ENCODE measurements at regions not wholly inside any gene's neighbourhood (a gene's known extent, or its start where the extent isn't known, plus 50 kb on each side); places are given as distances from the start of the nearest gene placed in this dataset.
"Not testable (repeated sequence)": the region's sequence is repeated elsewhere in the genome, so short reads cannot be mapped to it uniquely, and the experiment has no call there.

DNA sequence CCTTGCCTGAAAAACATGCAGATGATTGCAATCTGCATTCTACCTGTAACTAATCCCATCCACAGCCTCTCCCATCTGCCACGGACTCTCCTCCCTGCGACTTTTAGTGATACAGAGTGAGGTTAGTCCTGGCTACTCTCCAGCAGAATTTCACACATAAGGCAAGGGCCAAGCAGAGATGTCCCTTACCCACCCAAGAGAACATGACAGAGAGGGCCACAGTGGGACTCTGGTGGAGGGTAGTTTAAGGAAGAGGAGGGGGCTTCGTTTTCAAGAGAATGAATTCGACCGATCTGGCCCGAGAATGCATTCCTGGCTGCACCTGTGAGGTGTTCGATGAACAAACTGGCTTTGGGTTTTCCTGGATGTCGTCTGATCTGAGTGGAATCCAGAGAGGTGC, 87.5 kb upstream of the SIM2 start:
- no peak overlapping the region for H3K27ac ChIP-seq
- TF ChIP-seq, protein P1, sequence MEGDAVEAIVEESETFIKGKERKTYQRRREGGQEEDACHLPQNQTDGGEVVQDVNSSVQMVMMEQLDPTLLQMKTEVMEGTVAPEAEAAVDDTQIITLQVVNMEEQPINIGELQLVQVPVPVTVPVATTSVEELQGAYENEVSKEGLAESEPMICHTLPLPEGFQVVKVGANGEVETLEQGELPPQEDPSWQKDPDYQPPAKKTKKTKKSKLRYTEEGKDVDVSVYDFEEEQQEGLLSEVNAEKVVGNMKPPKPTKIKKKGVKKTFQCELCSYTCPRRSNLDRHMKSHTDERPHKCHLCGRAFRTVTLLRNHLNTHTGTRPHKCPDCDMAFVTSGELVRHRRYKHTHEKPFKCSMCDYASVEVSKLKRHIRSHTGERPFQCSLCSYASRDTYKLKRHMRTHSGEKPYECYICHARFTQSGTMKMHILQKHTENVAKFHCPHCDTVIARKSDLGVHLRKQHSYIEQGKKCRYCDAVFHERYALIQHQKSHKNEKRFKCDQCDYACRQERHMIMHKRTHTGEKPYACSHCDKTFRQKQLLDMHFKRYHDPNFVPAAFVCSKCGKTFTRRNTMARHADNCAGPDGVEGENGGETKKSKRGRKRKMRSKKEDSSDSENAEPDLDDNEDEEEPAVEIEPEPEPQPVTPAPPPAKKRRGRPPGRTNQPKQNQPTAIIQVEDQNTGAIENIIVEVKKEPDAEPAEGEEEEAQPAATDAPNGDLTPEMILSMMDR (IDR thresholded peaks at IDR 0.05) = no peak
- no peak for DNase-seq (ENCODE audit: low spot score)
- H3K4me3 ChIP-seq = no peak overlapping the region

DNA sequence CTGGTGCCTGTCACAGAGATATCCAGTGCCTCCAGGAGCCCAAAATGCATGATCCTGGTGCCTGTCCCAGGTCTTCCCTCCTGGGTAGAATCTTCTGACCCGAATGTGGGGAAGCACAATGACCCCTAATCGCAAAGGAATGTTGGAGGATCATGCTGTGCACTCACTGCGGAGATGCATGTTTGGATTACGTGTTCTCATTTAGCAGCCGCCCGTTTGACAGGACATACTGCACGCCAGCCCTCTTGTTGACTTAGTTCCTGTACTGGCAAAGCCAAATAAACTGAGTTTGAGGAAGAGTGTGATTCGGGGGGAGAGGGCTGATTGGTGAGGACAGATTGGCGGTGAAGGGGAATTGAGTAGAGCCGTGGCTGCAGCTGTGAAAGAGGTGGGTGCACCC, 85.9 kb upstream of the SIM2 start:
- no peak for DNase-seq (ENCODE audit: low spot score)
- TF ChIP-seq, protein P1 (IDR thresholded peaks at IDR 0.05) = no peak
- Histone ChIP-seq H3K27ac (no peak overlapping the region), H3K4me3 (no peak overlapping the region)

DNA sequence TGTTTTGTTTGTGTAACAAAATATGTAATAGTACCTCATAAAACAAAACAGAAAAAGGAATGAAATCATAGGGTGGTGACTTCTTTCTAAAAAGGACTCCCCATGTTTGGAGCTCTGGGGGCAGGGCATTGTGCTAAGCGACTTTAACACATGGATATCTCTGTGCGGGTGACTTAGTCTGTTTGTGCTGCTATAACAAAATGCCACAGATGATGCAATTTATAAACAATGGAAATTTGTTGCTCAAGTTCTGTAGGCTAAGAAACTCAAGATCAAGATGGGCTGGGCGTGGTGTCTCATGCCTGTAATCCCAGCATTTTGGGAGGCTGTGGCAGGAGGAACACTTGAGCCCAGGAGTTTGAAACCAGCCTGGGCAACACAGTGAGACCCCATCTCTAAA, 85.4 kb upstream of the SIM2 start:
- TF ChIP-seq, protein P1 (IDR thresholded peaks at IDR 0.05) = no peak
- Histone ChIP-seq H3K27ac (no peak overlapping the region), H3K4me3 (no peak overlapping the region)
- DNase-seq (ENCODE audit: low spot score) = no peak

DNA sequence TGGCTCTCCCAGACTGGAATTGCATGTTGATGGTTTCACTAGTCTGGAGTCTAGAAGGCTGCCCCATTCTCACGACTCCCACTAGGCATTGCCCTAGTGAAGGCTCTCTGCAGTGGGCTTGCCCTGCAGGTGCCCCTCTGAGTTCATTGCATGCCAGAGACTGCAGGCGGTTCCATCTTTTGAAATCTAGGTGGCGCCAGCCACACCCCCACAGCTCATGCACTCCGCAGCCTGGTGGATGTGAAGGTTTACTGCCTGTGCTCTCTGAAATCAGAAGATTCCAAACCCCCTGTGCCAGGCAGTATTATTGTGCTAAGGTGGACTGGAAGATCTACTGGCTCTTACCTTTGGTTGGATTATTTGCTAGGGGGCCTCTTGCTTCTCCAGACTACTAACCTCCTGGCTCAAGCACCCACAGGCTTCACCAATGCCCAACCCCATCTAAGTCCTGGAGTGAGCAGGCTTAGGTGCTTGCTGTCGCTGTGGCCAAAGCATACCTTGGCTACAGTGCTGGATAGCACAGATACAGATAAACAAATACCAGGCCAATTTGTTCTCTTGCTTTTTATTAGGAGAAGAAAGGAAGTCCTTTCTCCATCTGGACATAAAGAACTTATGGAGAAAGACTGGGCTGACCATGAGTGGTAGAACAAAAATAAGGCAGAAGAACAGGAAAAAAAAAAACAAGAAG, 83.5 kb upstream of the SIM2 start:
- H3K4me3 ChIP-seq = no peak overlapping the region
- TF ChIP-seq, protein P1 (IDR thresholded peaks at IDR 0.05) = no peak
- no peak overlapping the region for H3K27ac ChIP-seq
- DNase-seq (ENCODE audit: low spot score) = no peak

DNA sequence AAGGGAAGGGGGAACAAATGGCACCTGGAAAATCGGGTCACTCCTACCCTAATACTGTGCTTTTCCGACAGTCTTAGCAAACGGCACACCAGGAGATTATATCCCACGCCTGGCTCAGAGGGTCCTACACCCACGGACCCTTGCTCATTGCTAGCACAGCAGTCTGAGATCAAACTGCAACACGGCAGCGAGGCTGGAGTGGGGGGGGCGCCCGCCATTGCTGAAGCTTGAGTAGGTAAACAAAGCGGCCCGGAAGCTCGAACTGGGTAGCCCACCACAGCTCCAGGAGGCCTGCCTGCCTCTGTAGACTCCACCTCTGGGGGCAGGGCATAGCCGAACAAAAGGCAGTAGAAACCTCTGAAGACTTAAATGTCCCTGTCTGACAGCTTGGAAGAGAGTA, 82.1 kb upstream of the SIM2 start:
- not testable (repeated sequence) for DNase-seq (ENCODE audit: low spot score); H3K4me3 ChIP-seq; H3K27ac ChIP-seq

DNA sequence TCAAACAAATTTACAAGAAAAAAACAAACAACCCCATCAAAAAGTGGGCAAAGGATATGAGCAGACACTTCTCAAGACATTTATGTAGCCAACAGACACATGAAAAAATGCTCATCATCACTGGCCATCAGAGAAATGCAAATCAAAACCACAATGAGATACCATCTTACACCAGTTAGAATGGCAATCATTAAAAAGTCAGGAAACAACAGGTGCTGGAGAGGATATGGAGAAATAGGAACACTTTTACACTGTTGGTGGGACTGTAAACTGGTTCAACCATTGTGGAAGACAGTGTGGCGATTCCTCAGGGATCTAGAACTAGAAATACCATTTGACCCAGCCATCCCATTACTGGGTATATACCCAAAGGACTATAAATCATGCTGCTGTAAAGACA, 77.1 kb upstream of the SIM2 start:
- H3K4me3 ChIP-seq; DNase-seq (ENCODE audit: low spot score); H3K27ac ChIP-seq: not testable (repeated sequence)

DNA sequence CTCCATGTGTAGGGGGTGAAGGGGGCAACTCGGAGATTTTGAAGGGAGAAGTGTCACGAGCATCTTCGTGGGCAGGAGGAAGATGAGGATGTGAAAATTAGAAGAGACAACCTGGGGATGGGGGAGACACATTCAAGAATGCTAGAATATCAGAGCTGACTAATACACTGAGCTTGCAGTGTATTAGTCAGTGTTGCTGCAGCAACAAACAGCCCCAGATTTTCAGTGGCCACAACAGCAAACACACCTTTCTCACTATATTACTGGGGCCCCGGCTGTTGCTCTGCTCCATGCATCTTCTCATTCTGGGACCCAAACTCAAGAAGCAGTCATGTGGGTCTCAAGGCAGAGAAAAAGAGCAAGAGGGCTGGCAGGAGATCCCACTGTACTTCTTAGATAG, 74.8 kb upstream of the SIM2 start:
- H3K27ac ChIP-seq = no peak overlapping the region
- DNase-seq (ENCODE audit: low spot score) = no peak
- TF ChIP-seq, protein P1 (IDR thresholded peaks at IDR 0.05) = no peak
- no peak overlapping the region for H3K4me3 ChIP-seq

DNA sequence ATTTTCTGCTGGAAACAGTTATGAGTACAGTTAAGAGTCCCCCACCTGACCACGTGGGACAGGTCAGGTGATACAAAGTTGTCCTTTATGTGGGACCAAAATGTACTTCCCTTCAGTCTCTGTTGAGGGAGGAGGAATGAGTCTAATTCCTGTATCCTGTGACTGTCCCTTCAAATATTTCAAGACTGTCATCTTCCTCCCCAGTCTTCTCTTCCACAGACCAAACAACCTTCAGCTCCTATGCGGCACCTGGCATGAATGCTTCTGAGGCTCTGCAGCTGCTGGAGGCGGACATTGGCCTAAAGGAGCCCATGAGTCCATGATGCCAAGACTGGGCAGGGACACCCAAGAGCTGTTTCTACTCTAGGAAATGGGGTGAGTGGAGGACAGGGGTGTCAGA, 72.1 kb upstream of the SIM2 start:
- no peak overlapping the region for H3K4me3 ChIP-seq
- H3K27ac ChIP-seq = no peak overlapping the region
- TF ChIP-seq, protein P1 (IDR thresholded peaks at IDR 0.05) = no peak
- no peak for DNase-seq (ENCODE audit: low spot score)

Data from coronary artery (tissue), 2 donors.